H1 (cell line): ENCODE measurements at regions not wholly inside any gene's neighbourhood (a gene's known extent, or its start where the extent isn't known, plus 50 kb on each side); places are given as distances from the start of the nearest gene placed in this dataset.

Source experiments
- CTCF ChIA-PET: fragments of 300-600 bp; sonication (Branson Sonifier 250); formaldehyde crosslinking; loops from one replicate; lab custom pipeline; 2021; ENCODE audit not compliant: partially characterized antibody; lab: Charles Lee
- POLR2A ChIA-PET: fragments of 300-600 bp; sonication (Branson Sonifier 250); formaldehyde crosslinking; loops from one replicate; lab custom pipeline; 2021; ENCODE audit warnings: inconsistent platforms; ENCODE audit not compliant: partially characterized antibody; lab: Charles Lee
- DNase-seq, 2 experiments: peaks; one replicate each; pipeline versions ENCODE4 v3.0.0 to v3.0.0-alpha.2; 2010 to 2022; ENCODE audit warnings: low spot score in 2 of 2, low read depth in 1 of 2, mixed read lengths in 1 of 2
- FAIRE-seq: peaks from 2 replicates; lab custom pipeline; 2011; peaks lifted over from hg19 to GRCh38; lab: Jason Lieb, UNC
- H2AFZ ChIP-seq: 2 replicates; pipeline ENCODE4 v1.8.1; 2012; ENCODE audit warnings: low read length, inconsistent platforms
- H2AK5ac ChIP-seq: 2 replicates; pipeline ENCODE4 v1.6.1; 2013; ENCODE audit warnings: low read depth, low read length
- H2BK120ac ChIP-seq: replicated peaks from 2 replicates; pipeline ENCODE3; 2013; ENCODE audit warnings: low read depth, low read length, inconsistent platforms
- H2BK12ac ChIP-seq: 2 replicates; pipeline ENCODE4 v1.6.1; 2013; ENCODE audit warnings: low read depth, low read length
- H2BK15ac ChIP-seq: 2 replicates; pipeline ENCODE4 v1.6.1; 2013; ENCODE audit warnings: low read length
- H2BK20ac ChIP-seq: 2 replicates; pipeline ENCODE4 v1.6.1; 2013; ENCODE audit warnings: low read length
- H2BK5ac ChIP-seq: 2 replicates; pipeline ENCODE4 v1.6.1; 2013; ENCODE audit warnings: low read depth, low read length
- H3K14ac ChIP-seq: 2 replicates; pipeline ENCODE4 v1.6.1; 2013; ENCODE audit warnings: inconsistent platforms; ENCODE audit not compliant: insufficient read length
- H3K18ac ChIP-seq: 2 replicates; pipeline ENCODE4 v1.6.1; 2013; ENCODE audit warnings: low read length; ENCODE audit errors: extremely low read depth
- H3K23ac ChIP-seq: 2 replicates; pipeline ENCODE4 v1.6.1; 2013; ENCODE audit warnings: inconsistent platforms; ENCODE audit not compliant: insufficient read length
- H3K23me2 ChIP-seq: 2 replicates; pipeline ENCODE4 v1.6.1; 2013; ENCODE audit warnings: low read depth, low read length
- H3K27ac ChIP-seq: 2 replicates; pipeline ENCODE4 v1.6.1; 2011; ENCODE audit warnings: low read depth, low read length, inconsistent platforms
- H3K27me3 ChIP-seq, 4 experiments: replicated peaks in 1 of 4; 1 replicate in 1 of 4; 2 replicates in 3 of 4; pipeline versions ENCODE4 v1.6.1 to v1.8.1; 2011 to 2013; ENCODE audit warnings: low read length in 3 of 4, mild to moderate bottlenecking in 3 of 4, inconsistent platforms in 2 of 4, mixed read lengths in 2 of 4, moderate library complexity in 1 of 4; ENCODE audit not compliant: control insufficient read depth in 3 of 4, insufficient read depth in 3 of 4; ENCODE audit errors: extremely low read depth in 1 of 4
- H3K36me3 ChIP-seq, 4 experiments: 2 replicates each; pipeline versions ENCODE4 v1.6.1 to v1.8.1; 2011 to 2013; ENCODE audit warnings: mild to moderate bottlenecking in 4 of 4, low read length in 3 of 4, moderate library complexity in 2 of 4, control low read depth in 1 of 4, inconsistent platforms in 1 of 4; ENCODE audit not compliant: insufficient read depth in 4 of 4, control insufficient read depth in 2 of 4
- H3K4ac ChIP-seq: replicated peaks from 2 replicates; pipeline ENCODE3; 2013; ENCODE audit warnings: low read length, low read depth, mixed read lengths, inconsistent platforms; ENCODE audit not compliant: insufficient read length
- H3K4me1 ChIP-seq, 4 experiments: replicated peaks in 1 of 4; 1 replicate in 1 of 4; 2 replicates in 3 of 4; pipeline versions ENCODE4 v1.6.1 to v1.8.1; 2011 to 2013; ENCODE audit warnings: low read length in 3 of 4, inconsistent platforms in 2 of 4, mixed read lengths in 1 of 4; ENCODE audit not compliant: insufficient read depth in 4 of 4, control insufficient read depth in 3 of 4
- H3K4me2 ChIP-seq, 2 experiments: 2 replicates each; pipeline versions ENCODE4 v1.6.1 to v1.8.1; 2011 to 2013; ENCODE audit warnings: low read depth in 2 of 2, low read length in 2 of 2, control low read depth in 1 of 2, inconsistent platforms in 1 of 2, mild to moderate bottlenecking in 1 of 2; ENCODE audit not compliant: insufficient read depth in 1 of 2
- H3K4me3 ChIP-seq, 4 experiments: fragments of 200-600, 300-600 bp in 1 of 4; sonication (generic), shearing (Covaris generic), sonication (Bioruptor Twin) in 1 of 4; 2 replicates each; pipeline versions ENCODE4 v1.5.1 to v1.8.1; 2011 to 2016; ENCODE audit warnings: low read length in 4 of 4, low read depth in 3 of 4, control low read depth in 2 of 4, inconsistent platforms in 2 of 4, mild to moderate bottlenecking in 2 of 4, mixed read lengths in 1 of 4, moderate library complexity in 1 of 4; ENCODE audit not compliant: insufficient read depth in 2 of 4; ENCODE audit errors: extremely low read depth in 1 of 4
- H3K56ac ChIP-seq: replicated peaks from 2 replicates; pipeline ENCODE3; 2013; ENCODE audit warnings: low read depth, mild to moderate bottlenecking, mixed read lengths, low read length, inconsistent platforms; ENCODE audit not compliant: insufficient read length
- H3K79me1 ChIP-seq: 2 replicates; pipeline ENCODE4 v1.6.1; 2013; ENCODE audit warnings: low read depth, low read length, control low read depth
- H3K79me2 ChIP-seq, 2 experiments: 2 replicates each; pipeline versions ENCODE4 v1.6.1 to v1.8.1; 2012 to 2013; ENCODE audit warnings: low read length in 2 of 2, mild to moderate bottlenecking in 2 of 2, inconsistent platforms in 1 of 2; ENCODE audit not compliant: insufficient read depth in 2 of 2, control insufficient read depth in 1 of 2
- H3K9ac ChIP-seq, 4 experiments: replicated peaks in 1 of 4; 1 replicate in 1 of 4; 2 replicates in 3 of 4; pipeline versions ENCODE4 v1.6.1 to v1.8.1; 2011 to 2013; ENCODE audit warnings: low read depth in 3 of 4, low read length in 3 of 4, control low read depth in 2 of 4, mild to moderate bottlenecking in 2 of 4, moderate library complexity in 2 of 4, inconsistent platforms in 1 of 4; ENCODE audit errors: extremely low read depth in 1 of 4
- H3K9me3 ChIP-seq, 2 experiments: 2 replicates each; pipeline versions ENCODE4 v1.6.1 to v1.8.1; 2012 to 2013; ENCODE audit warnings: mild to moderate bottlenecking in 2 of 2, moderate library complexity in 2 of 2, control low read depth in 1 of 2, inconsistent platforms in 1 of 2, low read depth in 1 of 2, low read length in 1 of 2, mixed read lengths in 1 of 2; ENCODE audit not compliant: insufficient read depth in 2 of 2
- H4K20me1 ChIP-seq, 2 experiments: replicated peaks in 1 of 2; 2 replicates each; pipeline versions ENCODE3 to v1.8.1; 2011 to 2013; ENCODE audit warnings: inconsistent platforms in 2 of 2, low read length in 2 of 2, mild to moderate bottlenecking in 1 of 2; ENCODE audit not compliant: insufficient read depth in 2 of 2, control insufficient read depth in 1 of 2
- H4K5ac ChIP-seq: 2 replicates; pipeline ENCODE4 v1.6.1; 2013; ENCODE audit warnings: low read length, low read depth, mixed read lengths, inconsistent platforms; ENCODE audit not compliant: insufficient read length
- H4K8ac ChIP-seq: 2 replicates; pipeline ENCODE4 v1.8.0; 2013; ENCODE audit warnings: mild to moderate bottlenecking, moderate library complexity, low read length, inconsistent platforms; ENCODE audit not compliant: insufficient read depth; ENCODE audit errors: extremely low read depth
- H4K91ac ChIP-seq: replicated peaks from 2 replicates; pipeline ENCODE3; 2013; ENCODE audit warnings: low read length, mixed read lengths, inconsistent platforms; ENCODE audit not compliant: insufficient read length
- BACH1 ChIP-seq: IDR thresholded peaks from 2 replicates; pipeline ENCODE4 v1.6.1; 2012; ENCODE audit warnings: low read length, improper control_type of control experiment
- BCL11A ChIP-seq, 2 experiments: IDR thresholded peaks; one replicate each; pipeline ENCODE4 v1.6.1; 2011; ENCODE audit warnings: low read depth in 2 of 2, low read length in 2 of 2, mild to moderate bottlenecking in 2 of 2
- BRCA1 ChIP-seq: IDR thresholded peaks from 2 replicates; pipeline ENCODE4 v1.6.1; 2012; ENCODE audit warnings: low read depth, low read length, improper control_type of control experiment
- CREB1 ChIP-seq: IDR thresholded peaks from 2 replicates; pipeline ENCODE4 v1.6.1; 2012; ENCODE audit warnings: inconsistent platforms
- KDM1A ChIP-seq: fragments of 200-600, 300-600 bp; sonication (generic); IDR thresholded peaks from 2 replicates; pipeline ENCODE4 v1.7.1; 2016; ENCODE audit warnings: mild to moderate bottlenecking, low read length, borderline replicate concordance
- RAD21 ChIP-seq, 2 experiments: IDR thresholded peaks in 1 of 2; conservative IDR thresholded peaks in 1 of 2; 2 replicates each; pipeline ENCODE4 v1.6.1; 2011; ENCODE audit warnings: low read depth in 2 of 2, low read length in 2 of 2, improper control_type of control experiment in 1 of 2, inconsistent platforms in 1 of 2, mild to moderate bottlenecking in 1 of 2, moderate library complexity in 1 of 2
- RFX5 ChIP-seq: IDR thresholded peaks from 2 replicates; pipeline ENCODE4 v1.6.1; 2011; ENCODE audit warnings: low read depth, low read length, improper control_type of control experiment, borderline replicate concordance
- SIX5 ChIP-seq: IDR thresholded peaks from 2 replicates; pipeline ENCODE4 v1.6.1; 2011; ENCODE audit warnings: mild to moderate bottlenecking, low read depth, low read length
- TAF1 ChIP-seq: IDR thresholded peaks from 2 replicates; pipeline ENCODE4 v1.6.1; 2011; ENCODE audit warnings: mild to moderate bottlenecking, low read depth, low read length
- ZNF274 ChIP-seq: IDR thresholded peaks from 2 replicates; pipeline ENCODE4 v1.7.0; 2012; ENCODE audit warnings: low read length, borderline replicate concordance; ENCODE audit errors: extremely low read depth
- WGBS, 2 experiments: shearing (Covaris generic) in 1 of 2; methylation state at CpG; one replicate each; pipeline versions ENCODE4 v1.1.6 to v1.1.7; 2013 to 2015; ENCODE audit warnings: low lambda C conversion rate in 2 of 2, mixed read lengths in 2 of 2, inconsistent platforms in 1 of 2, low coverage in 1 of 2, missing lambda C conversion rate in 1 of 2; ENCODE audit not compliant: insufficient replicate concordance in 2 of 2, insufficient coverage in 1 of 2, insufficient read length in 1 of 2; ENCODE audit errors: extremely low coverage in 1 of 2, missing lambda C conversion rate in 1 of 2; 5-methylcytosine and 5-hydroxymethylcytosine counted together

GRCh38 chr20:24157213-24157612, 168.6 kb upstream of the GGTLC1 start:
- H2BK20ac ChIP-seq: no peak overlapping the region
- no peaks in the 10 kb centered on the region for H3K23me2 ChIP-seq
- no peak overlapping the region for H2BK12ac ChIP-seq
- no peaks in the 10 kb centered on the region for H3K4me1 ChIP-seq
- no peak overlapping the region for H2BK15ac ChIP-seq
- WGBS, 2 experiments: 90% methylated on average over 4 of the region's 4 CpGs; no CpG with 5 or more reads in 1 of the 2 experiments
- no peak overlapping the region for H3K4me2 ChIP-seq
- no peak overlapping the region for H2AK5ac ChIP-seq
- no peaks in the 10 kb centered on the region for H4K20me1 ChIP-seq
- no peak overlapping the region for H2BK120ac ChIP-seq
- TF ChIP-seq RFX5 (no peak), KDM1A (no peak), BCL11A (IDR thresholded peaks at IDR 0.05; ENCODE audit: low read depth in 2 of 2, low read length in 2 of 2) (no peak), RAD21 (IDR thresholded peaks at IDR 0.05 in 1 of 2, conservative IDR thresholded peaks at IDR 0.05 in 1 of 2; ENCODE audit: low read depth in 2 of 2, low read length in 2 of 2) (no peak), CREB1 (no peak), BRCA1 (no peak), ZNF274 (no peak), BACH1 (no peak), SIX5 (no peak), TAF1 (no peak)
- no peaks in the 10 kb centered on the region for H3K9me3 ChIP-seq
- H3K4me3 ChIP-seq: no peak overlapping the region
- no peak overlapping the region for H4K5ac ChIP-seq
- H3K9ac ChIP-seq: no peak overlapping the region
- no peaks in the 10 kb centered on the region for H3K36me3 ChIP-seq
- no peak overlapping the region for H3K23ac ChIP-seq
- FAIRE-seq (no peak), DNase-seq (no peak)
- no peaks in the 10 kb centered on the region for H3K79me1 ChIP-seq
- no peak overlapping the region for H3K56ac ChIP-seq
- POLR2A ChIA-PET: no interaction called here
- H3K14ac ChIP-seq: no peak overlapping the region
- no peak overlapping the region for H3K27ac ChIP-seq
- no peak overlapping the region for H4K91ac ChIP-seq
- no peak overlapping the region for H2BK5ac ChIP-seq
- no peak overlapping the region for H3K18ac ChIP-seq
- CTCF ChIA-PET: interaction anchor here (1.0 to 9.0 kb wide), 4 partner anchors 6 to 94 kb away, joined by 3 to 89 read pairs (median 4); no protein-coding TSS in a partner anchor
- no peaks in the 10 kb centered on the region for H3K79me2 ChIP-seq
- H3K27me3 ChIP-seq: no peaks in the 10 kb centered on the region; a peak in 1 of 7 replicates
- no peak overlapping the region for H3K4ac ChIP-seq
- no peak overlapping the region for H4K8ac ChIP-seq
- H2AFZ ChIP-seq: no peak overlapping the region
